Stimulated activated CD8-positive, alpha-beta memory T cell treated with anti-CD3 and anti-CD28 coated beads, Interleukin-4, amount 100 ng/mL, for 48 hours (primary cell): ENCODE measurements at regions not wholly inside any gene's neighbourhood (a gene's known extent, or its start where the extent isn't known, plus 50 kb on each side); places are given as distances from the start of the nearest gene placed in this dataset.

Source experiments
- DNase-seq: peaks from one replicate; pipeline ENCODE4 v3.0.0-alpha.2; 2020

GRCh38 chr2:144967961-144968360 lies 448.0 kb upstream of the ZEB2 start:
- DNase-seq, result no peak

GRCh38 chr2:144965172-144965571 lies 445.3 kb upstream of the ZEB2 start:
- DNase-seq, result no peak

GRCh38 chr2:144963031-144963430 lies 443.1 kb upstream of the ZEB2 start:
- DNase-seq, result no peak

GRCh38 chr2:144959416-144959815 lies 439.5 kb upstream of the ZEB2 start:
- DNase-seq, result no peak

GRCh38 chr2:144950899-144951560 lies 431.1 kb upstream of the ZEB2 start:
- DNase-seq, result no peak

- no peak for DNase-seq
These were observed 428.4 kb upstream of the ZEB2 start for GRCh38 chr2:144948205-144948855.

- no peak for DNase-seq
These were observed 427.8 kb upstream of the ZEB2 start for GRCh38 chr2:144947709-144948037.

- DNase-seq, result no peak
These were observed 426.3 kb upstream of the ZEB2 start for GRCh38 chr2:144946263-144946662.

- no peak for DNase-seq
These were observed 424.8 kb upstream of the ZEB2 start for GRCh38 chr2:144944546-144945220.

- no peak for DNase-seq
These were observed 424.1 kb upstream of the ZEB2 start for GRCh38 chr2:144943986-144944385.

- DNase-seq, result no peak
These were observed 423.5 kb upstream of the ZEB2 start for GRCh38 chr2:144943293-144943941.

- DNase-seq, result no peak
These were observed 422.8 kb upstream of the ZEB2 start for GRCh38 chr2:144942516-144943256.

GRCh38 chr2:144941743-144942488 lies 422.0 kb upstream of the ZEB2 start:
- no peak for DNase-seq

GRCh38 chr2:144939590-144939989 lies 419.7 kb upstream of the ZEB2 start:
- no peak for DNase-seq

GRCh38 chr2:144937910-144938709 lies 418.2 kb upstream of the ZEB2 start:
- DNase-seq, result no peak

GRCh38 chr2:144937066-144937465 lies 417.1 kb upstream of the ZEB2 start:
- no peak for DNase-seq

GRCh38 chr2:144936442-144936841 lies 416.5 kb upstream of the ZEB2 start:
- no peak for DNase-seq

- DNase-seq, result no peak
These were observed 415.8 kb upstream of the ZEB2 start for GRCh38 chr2:144935736-144936135.

- DNase-seq, result no peak
These were observed 415.3 kb upstream of the ZEB2 start for GRCh38 chr2:144935191-144935590.

- DNase-seq, result no peak
These were observed 412.0 kb upstream of the ZEB2 start for GRCh38 chr2:144931960-144932359.

- no peak for DNase-seq
These were observed 411.6 kb upstream of the ZEB2 start for GRCh38 chr2:144931480-144931879.

- no peak for DNase-seq
These were observed 407.5 kb upstream of the ZEB2 start for GRCh38 chr2:144927429-144927828.
